T-helper 2 cell treated with Interferon-gamma antibody and Interleukin-4, amounts not matched to agents 5 μg/mL and 100 μg/mL, for 36 hours (primary cell): ENCODE measurements at regions not wholly inside any gene's neighbourhood (a gene's known extent, or its start where the extent isn't known, plus 50 kb on each side); places are given as distances from the start of the nearest gene placed in this dataset.

Experiments used
- DNase-seq: peaks from one replicate; pipeline ENCODE4 v3.0.0; 2021; ENCODE audit warnings: low spot score
- H3K27ac Mint-ChIP-seq: one replicate; pipeline ENCODE4 v1.8.0; 2021; ENCODE audit warnings: mild to moderate bottlenecking, mixed read lengths
- H3K27me3 Mint-ChIP-seq: one replicate; pipeline ENCODE4 v1.8.0; 2021; ENCODE audit warnings: low read depth, mixed read lengths
- H3K36me3 Mint-ChIP-seq: one replicate; pipeline ENCODE4 v1.8.0; 2021; ENCODE audit warnings: low read depth, mixed read lengths
- H3K4me1 Mint-ChIP-seq: one replicate; pipeline ENCODE4 v1.8.0; 2021; ENCODE audit warnings: low read depth, mixed read lengths
- H3K4me3 Mint-ChIP-seq: one replicate; pipeline ENCODE4 v1.8.0; 2022; ENCODE audit warnings: mild to moderate bottlenecking, moderate library complexity, mixed read lengths
- H3K9me3 Mint-ChIP-seq: one replicate; pipeline ENCODE4 v1.8.0; 2021; ENCODE audit warnings: mixed read lengths

- Mint-ChIP-seq H3K36me3 (no peaks in the 10 kb centered on the region), H3K9me3 (no peaks in the 10 kb centered on the region), H3K27me3 (no peaks in the 10 kb centered on the region), H3K4me3 (no peak overlapping the region), H3K27ac (no peak overlapping the region), H3K4me1 (no peaks in the 10 kb centered on the region)
- no peak for DNase-seq
These were observed 330.6 kb upstream of the ZC3H12C start for GRCh38 chr11:109762546-109762945.

GRCh38 chr11:109765709-109766311 lies 327.4 kb upstream of the ZC3H12C start:
- Mint-ChIP-seq H3K27me3 (no peaks in the 10 kb centered on the region), H3K27ac (no peak overlapping the region), H3K36me3 (no peaks in the 10 kb centered on the region), H3K4me3 (no peak overlapping the region), H3K9me3 (no peaks in the 10 kb centered on the region), H3K4me1 (no peaks in the 10 kb centered on the region)
- DNase-seq = no peak

- Mint-ChIP-seq H3K4me1 (no peaks in the 10 kb centered on the region), H3K9me3 (no peaks in the 10 kb centered on the region), H3K36me3 (no peaks in the 10 kb centered on the region), H3K27ac (no peak overlapping the region), H3K27me3 (no peaks in the 10 kb centered on the region), H3K4me3 (no peak overlapping the region)
- DNase-seq = no peak
These were observed 323.3 kb upstream of the ZC3H12C start for GRCh38 chr11:109769858-109770257.

- no peak for DNase-seq
- Mint-ChIP-seq H3K36me3 (no peaks in the 10 kb centered on the region), H3K4me3 (no peak overlapping the region), H3K9me3 (no peaks in the 10 kb centered on the region), H3K4me1 (no peaks in the 10 kb centered on the region), H3K27me3 (no peaks in the 10 kb centered on the region), H3K27ac (no peak overlapping the region)
These were observed 322.9 kb upstream of the ZC3H12C start for GRCh38 chr11:109770323-109770722.

- Mint-ChIP-seq H3K27me3 (no peaks in the 10 kb centered on the region), H3K4me1 (no peaks in the 10 kb centered on the region)
These were observed 320.3 kb upstream of the ZC3H12C start for GRCh38 chr11:109772892-109773291.

GRCh38 chr11:109775686-109776085 lies 317.5 kb upstream of the ZC3H12C start:
- H3K9me3 Mint-ChIP-seq = no peaks in the 10 kb centered on the region
- H3K4me3 Mint-ChIP-seq = no peak overlapping the region
- H3K27ac Mint-ChIP-seq = no peak overlapping the region
- no peak for DNase-seq
- no peaks in the 10 kb centered on the region for H3K27me3 Mint-ChIP-seq
- H3K4me1 Mint-ChIP-seq = no peaks in the 10 kb centered on the region
- no peaks in the 10 kb centered on the region for H3K36me3 Mint-ChIP-seq

More at GRCh38 chr11:109772892-109773291, 320.3 kb upstream of the ZC3H12C start:
- DNase-seq = no peak
- H3K4me3 Mint-ChIP-seq = no peak overlapping the region
- no peak overlapping the region for H3K27ac Mint-ChIP-seq
- H3K9me3 Mint-ChIP-seq = no peaks in the 10 kb centered on the region
- H3K36me3 Mint-ChIP-seq = no peaks in the 10 kb centered on the region

- Mint-ChIP-seq H3K27ac (no peak overlapping the region), H3K27me3 (no peaks in the 10 kb centered on the region), H3K4me1 (no peaks in the 10 kb centered on the region), H3K4me3 (no peak overlapping the region), H3K36me3 (no peaks in the 10 kb centered on the region), H3K9me3 (no peaks in the 10 kb centered on the region)
- DNase-seq = no peak
These were observed 310.2 kb upstream of the ZC3H12C start for GRCh38 chr11:109783014-109783413.

GRCh38 chr11:109783840-109784239 lies 309.4 kb upstream of the ZC3H12C start:
- no peaks in the 10 kb centered on the region for H3K36me3 Mint-ChIP-seq
- H3K27me3 Mint-ChIP-seq = no peaks in the 10 kb centered on the region
- no peak for DNase-seq
- H3K27ac Mint-ChIP-seq = no peak overlapping the region
- H3K4me3 Mint-ChIP-seq = no peak overlapping the region
- H3K4me1 Mint-ChIP-seq = no peaks in the 10 kb centered on the region
- H3K9me3 Mint-ChIP-seq = no peaks in the 10 kb centered on the region

GRCh38 chr11:109784536-109784935 lies 308.7 kb upstream of the ZC3H12C start:
- H3K36me3 Mint-ChIP-seq = no peaks in the 10 kb centered on the region
- H3K4me3 Mint-ChIP-seq = no peak overlapping the region
- H3K27me3 Mint-ChIP-seq = no peaks in the 10 kb centered on the region
- no peak overlapping the region for H3K27ac Mint-ChIP-seq
- H3K4me1 Mint-ChIP-seq = no peaks in the 10 kb centered on the region
- no peak for DNase-seq
- H3K9me3 Mint-ChIP-seq = no peaks in the 10 kb centered on the region

- no peaks in the 10 kb centered on the region for H3K9me3 Mint-ChIP-seq
- no peak overlapping the region for H3K27ac Mint-ChIP-seq
- no peaks in the 10 kb centered on the region for H3K4me1 Mint-ChIP-seq
- no peak for DNase-seq
- H3K27me3 Mint-ChIP-seq = no peaks in the 10 kb centered on the region
- no peaks in the 10 kb centered on the region for H3K36me3 Mint-ChIP-seq
- no peak overlapping the region for H3K4me3 Mint-ChIP-seq
These were observed 308.0 kb upstream of the ZC3H12C start for GRCh38 chr11:109785198-109785597.

GRCh38 chr11:109785714-109786113 lies 307.5 kb upstream of the ZC3H12C start:
- Mint-ChIP-seq H3K27ac (no peak overlapping the region), H3K4me3 (no peak overlapping the region), H3K36me3 (no peaks in the 10 kb centered on the region), H3K27me3 (no peaks in the 10 kb centered on the region), H3K4me1 (no peaks in the 10 kb centered on the region), H3K9me3 (no peaks in the 10 kb centered on the region)
- no peak for DNase-seq

- H3K36me3 Mint-ChIP-seq = no peaks in the 10 kb centered on the region
- no peaks in the 10 kb centered on the region for H3K27me3 Mint-ChIP-seq
- no peaks in the 10 kb centered on the region for H3K4me1 Mint-ChIP-seq
- no peak overlapping the region for H3K27ac Mint-ChIP-seq
- no peaks in the 10 kb centered on the region for H3K9me3 Mint-ChIP-seq
- no peak for DNase-seq
- H3K4me3 Mint-ChIP-seq = no peak overlapping the region
These were observed 304.2 kb upstream of the ZC3H12C start for GRCh38 chr11:109788948-109789490.

GRCh38 chr11:109789901-109790300 lies 303.3 kb upstream of the ZC3H12C start:
- no peak for DNase-seq
- H3K27me3 Mint-ChIP-seq = no peaks in the 10 kb centered on the region
- H3K27ac Mint-ChIP-seq = no peak overlapping the region
- H3K4me3 Mint-ChIP-seq = no peak overlapping the region
- no peaks in the 10 kb centered on the region for H3K9me3 Mint-ChIP-seq
- no peaks in the 10 kb centered on the region for H3K36me3 Mint-ChIP-seq
- H3K4me1 Mint-ChIP-seq = no peaks in the 10 kb centered on the region

GRCh38 chr11:109791337-109791736 lies 301.9 kb upstream of the ZC3H12C start:
- Mint-ChIP-seq H3K4me3 (no peak overlapping the region), H3K36me3 (no peaks in the 10 kb centered on the region), H3K4me1 (no peaks in the 10 kb centered on the region), H3K9me3 (no peaks in the 10 kb centered on the region), H3K27me3 (no peaks in the 10 kb centered on the region), H3K27ac (no peak overlapping the region)
- no peak for DNase-seq

GRCh38 chr11:109794501-109794900 lies 298.7 kb upstream of the ZC3H12C start:
- no peak for DNase-seq
- H3K36me3 Mint-ChIP-seq = no peaks in the 10 kb centered on the region
- H3K27me3 Mint-ChIP-seq = no peaks in the 10 kb centered on the region
- H3K27ac Mint-ChIP-seq = no peak overlapping the region
- H3K9me3 Mint-ChIP-seq = no peaks in the 10 kb centered on the region
- no peak overlapping the region for H3K4me3 Mint-ChIP-seq
- H3K4me1 Mint-ChIP-seq = no peaks in the 10 kb centered on the region
